Astrocyte of the hippocampus (primary cell): ENCODE measurements at regions not wholly inside any gene's neighbourhood (a gene's known extent, or its start where the extent isn't known, plus 50 kb on each side); places are given as distances from the start of the nearest gene placed in this dataset.
"Not testable (repeated sequence)": the region's sequence is repeated elsewhere in the genome, so short reads cannot be mapped to it uniquely, and the experiment has no call there.

Experiments
- DNase-seq: peaks from one replicate; pipeline ENCODE4 v3.0.0; 2011; ENCODE audit warnings: low read depth, low spot score

DNA sequence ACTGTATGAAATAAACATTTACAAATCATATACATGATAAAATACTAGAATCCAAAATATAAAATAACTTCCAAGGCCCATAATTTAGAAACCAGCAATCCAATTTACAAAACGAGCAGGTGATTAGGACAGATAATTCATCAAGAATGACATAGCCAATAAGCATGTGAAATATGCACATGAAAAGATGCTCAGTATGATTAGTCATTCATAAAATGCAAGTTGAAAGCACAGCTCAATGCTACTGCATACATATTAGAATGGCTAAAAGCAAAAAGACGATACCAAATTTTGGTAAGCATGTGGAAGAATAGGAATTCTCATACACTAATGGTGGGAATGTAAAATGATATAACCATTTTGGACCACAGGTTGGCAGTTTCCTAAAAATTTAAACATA is 837.2 kb upstream of the MIR17HG start:
- no peak for DNase-seq

DNA sequence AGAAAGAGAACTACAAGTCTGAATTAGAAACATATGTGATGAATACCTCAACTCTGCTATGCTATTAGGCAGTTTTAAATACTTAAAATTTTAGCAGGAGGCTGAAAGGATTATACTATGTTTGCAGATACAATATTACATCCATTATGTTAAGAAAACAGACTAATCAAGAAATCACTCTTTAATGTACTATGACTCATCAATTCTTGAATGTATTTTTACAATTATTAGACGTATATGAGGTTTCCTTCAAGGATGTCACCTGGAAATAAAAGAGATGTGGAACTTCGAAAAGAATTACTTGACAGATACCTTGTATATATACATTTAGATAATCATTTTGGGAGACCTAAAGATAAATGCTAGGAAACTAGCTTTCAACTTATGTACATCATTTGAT is 835.6 kb upstream of the MIR17HG start:
- DNase-seq: no peak

DNA sequence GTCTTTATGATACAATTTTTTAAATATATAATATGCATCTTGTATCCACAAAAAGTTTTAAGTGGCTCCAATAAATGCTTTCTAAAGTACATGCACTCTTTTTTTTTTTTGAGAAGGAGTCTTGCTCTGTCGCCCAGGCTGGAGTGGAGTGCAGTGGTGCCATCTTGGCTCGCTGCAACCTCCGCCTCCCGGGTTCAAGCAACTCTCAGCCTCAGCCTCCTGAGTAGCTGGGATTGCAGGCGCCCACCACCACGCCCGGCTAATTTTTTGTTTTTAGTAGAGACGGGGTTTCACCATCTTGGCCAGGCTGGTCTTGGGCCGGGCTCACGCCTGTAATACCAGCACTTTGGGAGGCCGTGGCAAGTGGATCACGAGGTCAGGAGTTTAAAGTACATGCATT is 832.8 kb upstream of the MIR17HG start:
- not testable (repeated sequence) for DNase-seq

DNA sequence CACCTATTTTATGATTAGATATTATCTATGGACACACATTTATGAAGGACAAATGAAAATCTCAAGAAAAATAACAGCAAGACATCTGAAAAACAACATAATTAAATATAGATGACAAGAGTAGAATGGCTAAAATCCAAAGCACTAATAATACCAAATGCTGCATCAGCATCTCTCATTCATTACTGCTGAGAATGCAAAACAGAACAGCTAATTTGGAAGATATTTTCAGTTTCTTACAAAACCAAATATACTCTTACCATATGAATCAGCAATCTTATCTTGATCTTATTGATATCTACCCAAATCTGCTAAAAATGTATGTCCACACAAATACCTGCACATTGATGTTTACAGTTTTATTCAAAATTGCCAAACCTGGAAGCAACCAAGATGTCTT is 829.1 kb upstream of the MIR17HG start:
- no peak for DNase-seq

DNA sequence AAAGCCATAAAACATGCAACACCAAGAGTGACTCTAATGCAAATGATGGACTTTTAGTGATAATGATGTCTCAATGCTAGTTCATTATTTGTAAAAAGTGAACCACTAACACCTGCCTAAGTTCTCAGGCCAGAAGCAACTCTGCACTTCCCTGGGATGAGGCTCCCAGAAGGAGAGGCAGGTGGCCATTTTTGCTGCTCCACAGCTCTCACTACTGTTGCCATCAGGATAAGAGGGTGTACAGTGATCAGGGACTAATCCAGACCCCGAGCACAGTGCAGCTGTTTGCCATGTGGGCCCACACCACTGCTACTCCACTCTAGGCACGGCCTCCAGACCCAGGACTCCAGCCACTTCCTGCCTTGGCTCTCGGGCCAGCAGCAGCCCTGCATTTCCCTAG is 828.3 kb upstream of the MIR17HG start:
- DNase-seq: no peak

DNA sequence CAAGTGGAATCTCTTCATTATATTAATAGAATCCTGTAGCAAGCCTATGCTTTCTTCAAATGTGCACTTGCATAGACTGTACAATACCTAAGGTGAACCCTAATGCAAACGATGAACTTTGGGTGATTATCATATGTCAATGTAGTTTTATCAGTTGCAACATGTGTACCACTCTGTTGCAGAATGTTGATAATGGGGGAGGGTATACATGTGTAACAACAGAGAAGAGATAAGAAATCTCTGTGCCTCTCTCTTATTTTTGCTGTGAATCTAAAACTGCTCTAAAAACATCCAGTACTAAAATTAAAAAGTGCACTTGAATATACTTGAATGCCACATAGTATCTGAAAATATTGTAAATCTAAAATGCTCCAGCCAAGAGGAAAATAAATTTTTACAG is 820.8 kb upstream of the MIR17HG start:
- no peak for DNase-seq

DNA sequence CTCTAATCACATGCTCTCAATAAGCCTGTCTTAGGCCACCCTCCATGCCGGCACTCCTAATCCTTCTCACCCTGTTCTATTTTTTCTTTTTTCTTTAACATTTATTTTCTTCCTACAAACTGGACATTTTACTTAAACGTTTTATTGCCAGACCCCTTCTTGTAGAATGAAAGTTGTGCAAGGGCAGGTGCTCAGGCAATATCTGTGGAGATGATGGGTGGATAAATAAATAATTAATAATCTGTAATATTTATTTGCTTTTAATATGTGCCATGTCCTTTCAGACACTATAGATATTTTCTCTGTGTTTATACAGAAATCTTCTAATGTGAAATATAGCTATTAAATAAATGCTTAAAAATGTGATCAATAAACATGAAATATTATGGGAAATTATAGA is 815.7 kb upstream of the MIR17HG start:
- DNase-seq: no peak

DNA sequence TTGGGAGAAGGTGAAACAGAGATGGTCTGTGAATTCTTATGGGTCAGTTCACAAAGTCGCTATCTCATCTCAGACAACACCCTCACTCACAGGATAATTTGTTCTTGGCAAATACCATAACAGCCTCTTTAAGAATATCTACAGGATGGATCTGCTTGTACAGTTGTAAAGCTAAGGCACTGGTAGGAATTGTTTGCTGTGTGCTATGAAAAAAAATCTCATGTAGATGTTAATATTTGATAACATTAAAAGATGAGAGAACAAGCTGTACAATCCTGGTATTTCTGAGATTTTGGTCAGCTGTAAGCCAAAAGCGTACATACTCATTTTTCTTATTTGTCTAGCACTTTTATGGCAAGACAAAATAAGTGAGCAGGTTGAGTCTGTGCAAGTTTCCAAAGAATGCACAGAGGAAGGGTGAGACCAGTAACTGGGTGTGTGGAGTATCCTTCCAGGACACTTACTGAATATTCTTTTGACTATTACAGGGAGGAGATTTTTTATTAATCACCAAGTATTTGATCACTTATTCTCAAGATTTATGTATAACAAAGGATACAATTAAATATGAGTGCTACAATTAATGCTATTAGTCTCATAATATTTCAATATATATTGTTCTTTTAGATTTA is 814.5 kb upstream of the MIR17HG start:
- no peak for DNase-seq

DNA sequence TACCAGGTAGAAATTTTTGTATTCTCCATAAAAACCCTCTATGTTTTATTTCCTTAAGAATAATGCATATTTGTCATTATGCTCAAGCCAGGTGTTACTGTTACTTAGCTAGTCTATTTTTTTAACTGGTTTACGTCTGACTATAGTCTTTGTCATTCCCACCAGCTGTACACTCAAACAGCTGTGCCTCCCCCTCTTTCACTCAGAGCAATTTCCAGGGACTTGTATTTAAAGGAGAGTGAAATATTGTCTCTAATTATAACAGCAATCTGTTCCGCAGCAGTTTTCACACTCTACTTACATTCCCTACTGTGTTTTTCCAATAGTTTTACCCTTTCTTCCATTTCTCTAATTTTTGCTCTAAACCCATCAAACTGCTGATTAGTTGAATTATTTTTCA is 813.6 kb upstream of the MIR17HG start:
- DNase-seq: no peak

DNA sequence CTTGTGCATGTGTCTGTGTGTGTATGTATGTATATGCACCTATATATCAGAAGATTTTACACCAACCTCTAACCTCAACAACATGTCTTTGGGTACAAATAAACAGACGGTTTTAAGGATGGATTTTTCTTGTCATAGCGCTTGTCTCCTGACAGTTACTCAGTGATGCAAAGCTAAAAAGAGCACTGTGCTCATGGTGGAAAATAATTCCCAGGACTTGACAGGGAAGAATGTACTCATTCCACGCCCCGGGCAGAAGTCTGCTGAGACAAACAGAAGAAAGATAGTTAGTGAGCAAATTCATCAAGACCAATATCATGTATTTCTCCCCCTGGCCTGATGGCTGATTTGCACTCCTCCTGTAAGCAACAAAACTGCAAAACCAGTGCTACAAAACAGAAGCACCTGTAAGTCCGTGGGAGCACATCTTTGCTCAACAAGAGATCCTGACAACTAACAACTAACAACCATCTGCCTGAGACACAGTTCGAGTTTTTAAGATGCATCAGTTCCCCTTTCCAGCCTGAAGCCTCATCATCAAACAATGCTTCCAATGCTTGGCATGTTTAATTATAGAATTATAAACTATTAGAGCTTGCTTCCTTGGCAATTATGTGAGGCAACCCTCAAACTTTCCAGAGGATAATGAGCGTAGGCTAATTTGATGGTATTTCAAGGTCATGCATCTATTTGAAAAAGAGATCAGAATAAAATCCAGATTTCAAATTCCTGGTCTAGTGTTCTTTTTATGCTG is 812.7 kb upstream of the MIR17HG start:
- no peak for DNase-seq

DNA sequence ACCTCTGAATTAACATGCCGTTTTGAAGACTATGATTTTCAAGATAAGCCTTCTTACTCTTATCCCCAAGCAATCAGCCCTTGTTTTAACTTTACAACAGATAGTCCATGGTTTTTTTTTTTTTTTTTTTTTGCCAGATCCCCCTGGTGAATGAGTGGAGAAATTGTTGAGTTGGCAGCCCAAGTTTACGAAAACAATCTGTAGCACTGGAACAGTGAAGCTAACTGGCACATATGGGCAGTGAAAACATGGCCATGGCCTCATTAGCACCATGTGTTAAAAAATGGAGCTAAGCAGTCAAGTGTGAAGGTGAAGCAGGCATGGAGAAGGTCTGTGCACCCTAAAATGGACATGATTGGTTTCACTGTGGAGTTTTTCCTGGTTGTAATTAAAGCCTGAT is 812.1 kb upstream of the MIR17HG start:
- no peak for DNase-seq

DNA sequence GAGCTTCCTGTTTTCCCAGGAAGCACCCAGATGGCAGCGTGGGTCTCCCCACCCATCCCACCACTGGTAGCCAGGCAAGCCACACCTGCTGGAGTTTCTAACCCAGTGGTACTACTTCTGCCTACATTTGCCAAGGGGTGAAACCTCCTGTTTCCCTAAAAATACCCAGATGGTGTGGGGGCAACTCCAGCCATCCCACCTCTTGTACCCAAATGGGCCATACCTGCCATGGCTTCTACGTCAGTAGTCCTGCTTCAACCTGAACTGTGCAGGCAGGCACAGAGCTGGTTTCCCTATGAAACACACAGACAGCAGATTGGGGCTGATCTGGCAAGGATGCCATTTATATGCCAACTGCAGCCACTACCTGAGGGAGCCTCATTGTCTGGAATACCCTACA is 809.4 kb upstream of the MIR17HG start:
- DNase-seq: no peak

DNA sequence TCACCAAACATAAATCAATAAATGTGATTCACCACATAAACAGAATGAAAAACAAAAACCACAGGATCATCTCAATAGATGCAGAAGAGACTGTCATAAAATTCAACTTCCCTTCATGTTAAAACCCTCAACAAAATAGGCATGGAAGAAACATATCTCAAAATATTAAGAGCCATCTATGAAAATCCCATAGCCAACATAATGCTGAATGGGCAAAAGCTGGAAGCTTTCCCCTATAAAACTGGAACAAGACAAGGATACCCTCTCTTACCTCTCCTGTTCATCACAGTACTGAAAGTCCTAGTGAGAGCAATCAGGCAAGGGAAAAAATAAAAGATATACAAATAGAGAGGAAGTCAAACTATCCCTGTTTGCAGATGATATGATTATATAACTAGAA is 806.1 kb upstream of the MIR17HG start:
- no peak for DNase-seq

DNA sequence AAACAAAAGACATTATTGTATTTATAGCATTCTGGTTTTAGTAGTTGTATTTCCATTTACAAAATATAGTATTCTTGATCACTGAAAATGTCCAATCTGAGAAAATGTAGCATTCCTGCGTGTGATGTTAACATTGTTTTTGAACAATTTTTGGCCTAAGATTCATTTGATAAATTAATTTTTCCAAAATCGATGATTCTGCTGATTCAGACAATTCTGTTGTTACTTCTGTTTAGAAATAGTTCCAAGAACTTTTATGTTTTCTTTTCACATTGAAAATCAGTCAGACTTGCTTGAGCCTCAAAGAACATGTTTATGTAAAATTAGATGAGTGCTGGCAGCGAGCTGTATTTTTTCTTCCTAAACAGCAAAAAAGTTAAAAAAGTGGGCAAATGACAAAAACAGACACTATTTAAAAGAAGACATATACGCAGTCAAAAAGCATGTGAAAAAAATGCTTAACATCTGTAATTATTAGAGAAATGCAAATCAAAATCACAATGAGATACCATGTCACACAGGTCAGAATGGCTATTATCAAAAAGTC is 804.5 kb upstream of the MIR17HG start:
- DNase-seq: no peak

DNA sequence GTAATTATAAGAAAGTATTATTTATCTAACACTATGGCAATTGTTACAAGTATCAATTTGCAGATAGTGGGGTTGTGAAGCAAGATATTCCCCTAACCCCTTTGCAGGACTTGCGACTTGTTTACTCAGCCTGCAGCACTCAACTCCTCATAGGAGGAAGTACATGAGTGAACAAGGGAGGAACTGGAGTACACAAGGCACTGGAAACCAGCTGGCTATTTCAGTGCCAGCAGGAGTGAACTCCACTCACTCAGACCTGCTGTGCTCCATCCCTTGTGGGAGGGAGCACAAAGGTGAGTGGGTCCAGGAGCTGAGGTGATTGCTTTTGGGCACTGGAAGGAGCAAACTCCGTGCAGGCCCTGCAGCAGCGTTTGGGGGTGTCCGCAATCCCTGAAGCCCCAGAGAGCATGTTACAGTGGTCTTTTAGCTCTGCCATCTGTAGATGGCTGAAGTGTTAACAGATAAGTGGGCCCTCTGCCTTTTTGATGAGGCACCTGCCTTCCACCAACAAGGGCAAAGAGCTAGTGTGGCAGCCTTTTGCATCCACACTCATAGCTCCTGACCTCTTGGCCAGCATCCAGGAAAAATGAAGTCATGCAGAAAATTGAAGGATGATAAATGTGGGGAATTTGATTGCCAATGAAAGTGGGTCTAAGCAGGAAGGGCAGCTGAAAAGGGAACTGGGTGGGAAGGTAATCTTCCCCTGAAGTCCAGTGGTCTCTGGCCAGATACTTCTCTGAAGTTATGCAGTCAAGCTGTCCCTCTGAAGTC is 802.2 kb upstream of the MIR17HG start:
- peak; percentile 11 for DNase-seq

DNA sequence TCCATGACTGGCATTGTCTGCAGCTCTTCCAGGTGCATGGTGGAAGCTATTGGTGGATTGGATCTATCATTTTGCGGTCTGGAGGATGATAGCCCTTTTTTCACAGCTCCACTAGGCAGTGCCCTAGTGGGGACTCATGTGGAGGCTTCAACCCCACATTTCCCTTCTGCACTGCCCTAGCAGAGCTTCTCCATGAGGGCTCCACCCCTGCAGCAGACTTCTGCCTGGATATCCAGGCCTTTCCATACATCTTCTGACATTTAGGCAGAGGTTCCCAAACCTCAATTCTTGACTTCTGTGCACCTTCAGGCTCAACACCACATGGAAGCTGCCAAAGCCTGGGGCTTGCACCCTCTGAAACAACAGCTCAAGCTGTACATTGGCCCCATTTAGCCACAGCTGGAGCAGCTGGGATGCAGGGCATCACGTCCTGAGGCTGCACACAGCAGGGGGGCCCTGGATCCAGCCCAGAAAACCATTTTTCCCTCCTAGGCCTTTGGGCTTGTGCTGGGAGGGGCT is 800.2 kb upstream of the MIR17HG start:
- no peak for DNase-seq

DNA sequence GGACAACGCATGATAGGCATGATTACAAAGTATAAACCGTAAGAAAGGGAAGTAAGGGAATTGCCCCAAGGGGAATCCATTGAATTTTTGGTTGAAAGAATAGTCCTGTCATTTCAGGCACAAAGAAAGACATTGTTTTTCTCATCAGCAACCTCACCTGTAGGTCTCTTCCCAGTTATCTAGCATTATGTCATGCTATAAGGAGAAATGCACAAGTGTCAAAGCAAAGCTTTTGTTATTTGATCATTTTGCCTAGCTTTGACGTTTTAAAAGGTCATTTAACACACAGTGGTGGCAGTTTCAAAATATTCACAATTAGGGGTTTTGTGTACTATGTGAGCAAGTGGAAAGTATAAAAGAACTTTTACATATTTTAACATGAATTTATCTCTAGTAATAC is 796.2 kb upstream of the MIR17HG start:
- no peak for DNase-seq

DNA sequence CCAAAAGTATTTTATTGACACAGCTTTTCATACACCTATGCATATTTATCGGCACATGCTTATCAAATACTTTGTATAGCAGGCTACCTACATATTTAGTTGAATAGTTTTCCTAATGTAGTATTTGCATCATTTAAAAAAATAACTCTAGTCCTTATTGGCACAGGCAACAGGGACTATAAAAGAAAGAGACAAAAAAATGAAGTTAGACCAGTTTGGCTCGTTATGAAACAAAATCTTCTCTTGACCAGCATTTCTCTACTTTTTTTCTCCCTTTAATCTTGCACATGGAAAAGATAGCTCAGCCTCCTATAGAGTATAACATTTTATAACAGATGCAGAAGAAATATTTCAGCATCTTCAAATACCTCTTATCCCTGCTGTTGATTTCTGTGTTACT is 794.8 kb upstream of the MIR17HG start:
- DNase-seq: no peak

DNA sequence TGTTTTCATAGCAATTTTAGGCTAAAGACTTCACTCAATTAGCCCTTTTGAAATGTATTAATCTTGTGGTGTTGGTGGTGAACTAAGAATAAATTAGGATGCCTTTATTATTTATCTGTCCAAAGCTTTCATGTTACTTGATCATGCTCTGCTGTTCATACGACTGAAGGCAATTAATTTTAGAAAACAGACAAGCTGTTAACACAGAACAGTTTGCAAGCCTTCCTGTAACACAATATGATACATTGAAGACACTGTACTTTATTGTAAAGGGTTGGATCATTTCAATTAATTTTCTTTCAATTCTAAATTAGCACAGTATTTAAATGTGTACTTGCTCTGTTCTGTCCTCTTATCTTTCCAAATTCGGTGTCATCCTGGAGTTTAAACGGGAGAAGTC is 794.3 kb upstream of the MIR17HG start:
- DNase-seq: peak; percentile 7

DNA sequence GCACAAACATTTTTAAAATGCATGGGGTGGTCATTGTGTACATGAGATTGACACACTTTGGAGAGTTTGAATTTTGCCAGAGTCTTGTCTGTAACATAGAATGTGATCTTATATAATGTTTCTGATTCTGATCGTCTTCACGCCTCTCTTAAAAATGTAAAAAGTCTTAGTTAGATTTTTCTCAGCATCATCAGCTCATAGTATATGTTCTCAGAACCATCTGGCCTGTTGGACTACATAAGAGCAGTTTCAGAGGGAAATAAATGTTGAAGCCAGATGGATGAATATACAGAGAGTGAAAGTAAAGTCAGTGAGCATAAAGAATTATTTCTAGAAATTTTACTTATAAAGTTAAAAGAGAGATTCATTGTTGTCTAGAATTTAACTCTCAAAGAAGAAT is 789.9 kb upstream of the MIR17HG start:
- DNase-seq: no peak

DNA sequence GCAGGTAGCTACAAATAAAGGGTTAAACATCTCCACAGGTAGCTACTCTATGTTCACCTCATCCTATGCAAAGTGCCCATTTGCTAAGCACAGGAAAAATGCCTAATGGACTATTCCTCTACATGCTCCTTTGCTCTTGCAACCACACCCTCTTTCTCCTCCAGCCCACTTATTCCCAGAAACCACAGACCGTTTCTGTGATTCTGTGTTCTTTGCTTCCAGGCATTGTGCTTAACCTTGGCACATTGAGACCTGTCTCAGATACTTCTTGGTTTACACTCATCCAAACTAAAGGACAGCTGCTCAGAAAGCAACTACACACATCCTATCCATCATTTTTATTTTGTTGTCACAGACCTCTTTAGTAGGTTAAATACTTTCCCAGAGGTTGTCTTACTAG is 785.0 kb upstream of the MIR17HG start:
- DNase-seq: no peak

DNA sequence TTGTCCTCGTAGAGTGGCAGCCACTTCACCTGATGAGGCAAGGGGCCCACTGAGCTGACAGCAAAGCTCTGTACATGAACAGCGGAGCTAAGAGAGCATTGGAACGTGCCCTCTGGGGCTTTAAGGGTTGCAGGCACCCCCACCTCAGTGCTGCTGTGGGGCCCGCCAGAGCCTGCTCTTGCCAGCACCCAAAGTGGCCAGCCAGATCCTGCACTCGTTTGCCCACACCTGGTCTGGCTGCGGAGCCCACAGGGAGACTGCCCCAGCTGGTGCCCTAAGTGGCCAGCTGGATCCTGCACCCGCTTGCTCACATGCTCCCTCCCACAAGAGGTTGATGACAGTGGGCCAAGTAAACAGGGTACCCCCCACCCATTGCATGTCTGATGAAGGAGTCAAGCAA is 783.4 kb upstream of the MIR17HG start:
- DNase-seq: no peak
